GM12872 (cell line): ENCODE measurements at regions not wholly inside any gene's neighbourhood (a gene's known extent, or its start where the extent isn't known, plus 50 kb on each side); places are given as distances from the start of the nearest gene placed in this dataset.

Experiments
- TF ChIP-seq, protein P1 (sequence below): IDR thresholded peaks from 3 replicates; pipeline ENCODE4 v1.5.1; 2011; ENCODE audit warnings: low read depth, mild to moderate bottlenecking, low read length, moderate library complexity; ENCODE audit not compliant: insufficient read depth

DNA sequence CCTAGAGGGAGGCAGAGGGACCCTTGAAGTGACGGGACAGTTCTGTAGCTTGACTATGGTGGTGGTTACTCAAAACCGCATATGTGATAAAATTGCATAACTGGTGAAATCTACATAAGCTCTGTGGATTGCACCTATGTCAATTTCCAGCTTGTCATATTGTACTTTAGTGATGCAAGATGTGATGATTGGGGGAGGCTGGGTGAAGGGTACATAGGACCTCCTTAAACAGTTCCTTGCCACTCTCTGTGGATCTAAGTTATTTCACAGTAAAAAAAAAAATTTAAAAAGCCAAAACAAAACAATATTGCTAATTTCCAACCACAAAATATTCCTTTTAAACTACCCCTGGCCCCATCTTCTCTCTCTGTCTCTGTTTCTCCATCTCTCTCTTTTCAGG, 472.6 kb upstream of the SULF2 start:
- TF ChIP-seq, protein P1, sequence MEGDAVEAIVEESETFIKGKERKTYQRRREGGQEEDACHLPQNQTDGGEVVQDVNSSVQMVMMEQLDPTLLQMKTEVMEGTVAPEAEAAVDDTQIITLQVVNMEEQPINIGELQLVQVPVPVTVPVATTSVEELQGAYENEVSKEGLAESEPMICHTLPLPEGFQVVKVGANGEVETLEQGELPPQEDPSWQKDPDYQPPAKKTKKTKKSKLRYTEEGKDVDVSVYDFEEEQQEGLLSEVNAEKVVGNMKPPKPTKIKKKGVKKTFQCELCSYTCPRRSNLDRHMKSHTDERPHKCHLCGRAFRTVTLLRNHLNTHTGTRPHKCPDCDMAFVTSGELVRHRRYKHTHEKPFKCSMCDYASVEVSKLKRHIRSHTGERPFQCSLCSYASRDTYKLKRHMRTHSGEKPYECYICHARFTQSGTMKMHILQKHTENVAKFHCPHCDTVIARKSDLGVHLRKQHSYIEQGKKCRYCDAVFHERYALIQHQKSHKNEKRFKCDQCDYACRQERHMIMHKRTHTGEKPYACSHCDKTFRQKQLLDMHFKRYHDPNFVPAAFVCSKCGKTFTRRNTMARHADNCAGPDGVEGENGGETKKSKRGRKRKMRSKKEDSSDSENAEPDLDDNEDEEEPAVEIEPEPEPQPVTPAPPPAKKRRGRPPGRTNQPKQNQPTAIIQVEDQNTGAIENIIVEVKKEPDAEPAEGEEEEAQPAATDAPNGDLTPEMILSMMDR = no peak

GRCh38 chr20:48247961-48248360, 462.7 kb upstream of the SULF2 start:
- TF ChIP-seq, protein P1 = no peak

DNA sequence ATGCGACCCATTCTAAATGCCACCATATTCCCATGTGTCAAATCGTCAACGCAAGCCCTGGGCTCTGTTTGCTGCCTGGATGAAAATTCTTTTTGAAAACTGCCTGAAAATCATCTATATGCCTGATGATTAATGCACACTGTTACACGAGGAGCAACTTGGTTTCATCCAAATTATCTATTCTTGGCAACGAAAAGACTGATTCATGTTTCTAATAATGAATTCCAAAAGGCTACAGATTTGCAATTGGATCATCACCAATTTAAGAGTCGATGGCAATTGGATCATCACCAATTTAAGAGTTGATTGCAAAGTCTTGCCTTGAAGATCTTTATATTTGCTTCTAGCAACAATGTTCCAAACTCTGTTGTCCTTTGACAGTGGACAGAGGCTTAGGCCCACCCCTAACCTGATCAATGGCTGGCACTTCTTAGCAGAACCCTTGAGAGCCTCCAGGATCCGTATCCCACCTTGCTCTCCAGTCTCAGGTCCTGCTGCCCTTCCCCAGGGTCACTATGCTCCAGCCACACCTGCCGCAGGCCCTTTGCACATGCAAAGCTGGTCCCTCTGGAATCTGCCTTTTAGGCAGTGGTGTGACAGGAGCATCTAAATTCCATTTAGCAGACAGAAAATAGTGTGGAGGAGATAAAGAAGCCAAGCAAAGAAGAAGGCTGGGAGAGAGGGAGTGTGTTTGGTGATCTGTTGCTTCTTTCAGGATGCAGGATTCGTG, 460.9 kb upstream of the SULF2 start:
- TF ChIP-seq, protein P1 = no peak

- TF ChIP-seq, protein P1 = no peak
Observed at GRCh38 chr20:48242623-48243022, 457.3 kb upstream of the SULF2 start.

DNA sequence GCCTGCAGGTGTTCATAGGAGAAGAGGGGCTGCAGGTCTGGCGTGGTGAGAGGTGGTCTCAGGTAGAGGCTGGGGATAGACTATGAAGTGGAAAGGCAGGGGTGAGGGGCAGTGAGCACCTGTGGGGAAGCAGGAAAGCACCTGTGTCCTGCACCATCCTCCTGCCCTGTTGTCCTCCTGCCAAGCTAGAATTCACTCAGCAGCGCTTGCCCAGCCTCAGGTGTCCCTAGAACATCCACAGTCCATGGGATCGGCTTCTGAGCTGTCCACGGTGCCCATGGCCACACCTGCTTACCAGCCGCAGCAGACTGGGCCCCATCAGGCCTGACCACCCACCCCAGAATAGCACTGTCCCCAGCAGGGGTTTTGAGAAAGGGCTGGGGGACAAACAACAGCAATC, 456.2 kb upstream of the SULF2 start:
- TF ChIP-seq, protein P1 = no peak

- TF ChIP-seq, protein P1 = no peak
Observed at GRCh38 chr20:48238781-48239180, 453.5 kb upstream of the SULF2 start.

GRCh38 chr20:48238326-48238725, 453.0 kb upstream of the SULF2 start:
- TF ChIP-seq, protein P1 = no peak
